ENCODE measurements at regions not wholly inside any gene's neighbourhood (a gene's known extent, or its start where the extent isn't known, plus 50 kb on each side); places are given as distances from the start of the nearest gene placed in this dataset.

DNA sequence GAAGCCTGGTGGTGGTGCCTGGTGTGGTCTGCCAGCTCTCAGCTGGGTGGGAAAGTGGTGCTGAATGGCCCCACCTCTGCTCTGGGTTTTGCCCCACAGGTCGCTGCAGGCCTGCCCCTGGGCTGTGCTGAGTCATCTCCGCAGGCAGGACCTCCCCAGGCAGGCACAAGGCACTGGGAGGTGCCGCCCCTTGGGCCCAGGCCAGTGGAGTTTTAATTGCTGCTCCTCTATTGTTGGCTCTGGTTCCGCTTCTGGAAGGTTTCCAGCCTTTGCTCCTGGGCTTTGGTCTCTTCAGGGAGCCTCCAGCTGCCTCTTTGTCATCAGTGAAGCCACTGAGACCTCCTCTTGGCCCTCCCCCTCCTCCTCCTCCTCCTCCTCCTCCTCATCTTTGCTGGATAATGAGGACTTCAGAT, 180.3 kb upstream of the GRB10 start:
- H3K27ac Mint-ChIP-seq (ENCODE audit: unreplicated experiment): no peak overlapping the region

DNA sequence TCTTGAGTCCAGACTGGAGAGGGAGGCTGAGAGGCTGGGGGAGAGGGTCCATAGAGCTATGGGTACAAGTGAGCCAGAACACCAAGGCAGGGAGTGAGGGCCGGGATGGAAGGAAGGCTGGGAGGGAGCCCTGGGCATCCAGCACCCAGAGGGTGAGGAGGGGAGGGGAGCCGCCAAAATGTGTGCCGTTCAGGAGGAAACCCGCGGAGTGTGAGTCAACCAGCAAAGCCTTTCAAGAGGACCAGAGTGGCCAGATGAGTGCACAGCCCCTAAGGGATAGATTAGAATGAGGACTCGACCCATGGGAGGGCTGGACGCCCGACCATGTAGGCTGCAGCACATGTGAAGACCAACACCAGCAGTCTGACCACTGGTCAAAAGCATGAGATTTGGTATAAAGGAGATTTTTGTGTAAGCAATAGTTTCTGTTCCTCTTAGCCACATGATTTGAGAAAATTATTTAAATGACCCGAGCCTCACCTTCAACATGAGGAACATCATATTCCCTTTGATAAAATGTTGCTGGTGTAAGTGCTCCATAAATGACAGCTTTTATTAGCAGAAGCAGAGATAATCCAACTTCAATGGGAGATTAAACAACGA, 179.7 kb upstream of the GRB10 start:
- Mint-ChIP-seq H3K4me1 (ENCODE audit: low read depth, unreplicated experiment) (peaks cover 48% of the 10 kb centered on the region), H3K27me3 (ENCODE audit: unreplicated experiment) (no peaks in the 10 kb centered on the region), H3K27ac (ENCODE audit: unreplicated experiment) (peak overlapping the region; percentile 42), H3K4me3 (ENCODE audit: low read depth, unreplicated experiment) (no peak overlapping the region), H3K9me3 (ENCODE audit: low read depth, unreplicated experiment) (peaks cover 3% of the 10 kb centered on the region), H3K36me3 (ENCODE audit: insufficient read depth, unreplicated experiment) (no peaks in the 10 kb centered on the region)
- no peak for DNase-seq
- TF ChIP-seq, protein P1, sequence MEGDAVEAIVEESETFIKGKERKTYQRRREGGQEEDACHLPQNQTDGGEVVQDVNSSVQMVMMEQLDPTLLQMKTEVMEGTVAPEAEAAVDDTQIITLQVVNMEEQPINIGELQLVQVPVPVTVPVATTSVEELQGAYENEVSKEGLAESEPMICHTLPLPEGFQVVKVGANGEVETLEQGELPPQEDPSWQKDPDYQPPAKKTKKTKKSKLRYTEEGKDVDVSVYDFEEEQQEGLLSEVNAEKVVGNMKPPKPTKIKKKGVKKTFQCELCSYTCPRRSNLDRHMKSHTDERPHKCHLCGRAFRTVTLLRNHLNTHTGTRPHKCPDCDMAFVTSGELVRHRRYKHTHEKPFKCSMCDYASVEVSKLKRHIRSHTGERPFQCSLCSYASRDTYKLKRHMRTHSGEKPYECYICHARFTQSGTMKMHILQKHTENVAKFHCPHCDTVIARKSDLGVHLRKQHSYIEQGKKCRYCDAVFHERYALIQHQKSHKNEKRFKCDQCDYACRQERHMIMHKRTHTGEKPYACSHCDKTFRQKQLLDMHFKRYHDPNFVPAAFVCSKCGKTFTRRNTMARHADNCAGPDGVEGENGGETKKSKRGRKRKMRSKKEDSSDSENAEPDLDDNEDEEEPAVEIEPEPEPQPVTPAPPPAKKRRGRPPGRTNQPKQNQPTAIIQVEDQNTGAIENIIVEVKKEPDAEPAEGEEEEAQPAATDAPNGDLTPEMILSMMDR (IDR thresholded peaks at IDR 0.05; ENCODE audit: unreplicated experiment): no peak
- intact Hi-C loops (cut with micrococcal nuclease; ENCODE audit: unreplicated experiment): loop anchor here (5.0 to 10.0 kb wide), 3 partner anchors 40 to 170 kb away; no protein-coding TSS in a partner anchor
- no TSS peak for BruUV-seq (replicated peaks)
- CTCF ChIA-PET: no interaction called here

More for the DNA sequence above, 180.3 kb upstream of the GRB10 start:
- Mint-ChIP-seq H3K4me3 (ENCODE audit: low read depth, unreplicated experiment) (no peak overlapping the region), H3K9me3 (ENCODE audit: low read depth, unreplicated experiment) (peaks cover 3% of the 10 kb centered on the region), H3K4me1 (ENCODE audit: low read depth, unreplicated experiment) (peaks cover 42% of the 10 kb centered on the region), H3K27me3 (ENCODE audit: unreplicated experiment) (no peaks in the 10 kb centered on the region), H3K36me3 (ENCODE audit: insufficient read depth, unreplicated experiment) (no peaks in the 10 kb centered on the region)
- intact Hi-C loops (cut with micrococcal nuclease; ENCODE audit: unreplicated experiment): loop anchor here (5.0 to 10.0 kb wide), 3 partner anchors 41 to 171 kb away; no protein-coding TSS in a partner anchor
- TF ChIP-seq, protein P1 (IDR thresholded peaks at IDR 0.05; ENCODE audit: unreplicated experiment): no peak
- CTCF ChIA-PET: interaction anchor here (1.1 kb wide), 1 partner anchor 100 kb away, joined by 15 read pairs; no protein-coding TSS in a partner anchor
- no TSS peak for BruUV-seq (replicated peaks)
- peak; percentile 92 for DNase-seq

DNA sequence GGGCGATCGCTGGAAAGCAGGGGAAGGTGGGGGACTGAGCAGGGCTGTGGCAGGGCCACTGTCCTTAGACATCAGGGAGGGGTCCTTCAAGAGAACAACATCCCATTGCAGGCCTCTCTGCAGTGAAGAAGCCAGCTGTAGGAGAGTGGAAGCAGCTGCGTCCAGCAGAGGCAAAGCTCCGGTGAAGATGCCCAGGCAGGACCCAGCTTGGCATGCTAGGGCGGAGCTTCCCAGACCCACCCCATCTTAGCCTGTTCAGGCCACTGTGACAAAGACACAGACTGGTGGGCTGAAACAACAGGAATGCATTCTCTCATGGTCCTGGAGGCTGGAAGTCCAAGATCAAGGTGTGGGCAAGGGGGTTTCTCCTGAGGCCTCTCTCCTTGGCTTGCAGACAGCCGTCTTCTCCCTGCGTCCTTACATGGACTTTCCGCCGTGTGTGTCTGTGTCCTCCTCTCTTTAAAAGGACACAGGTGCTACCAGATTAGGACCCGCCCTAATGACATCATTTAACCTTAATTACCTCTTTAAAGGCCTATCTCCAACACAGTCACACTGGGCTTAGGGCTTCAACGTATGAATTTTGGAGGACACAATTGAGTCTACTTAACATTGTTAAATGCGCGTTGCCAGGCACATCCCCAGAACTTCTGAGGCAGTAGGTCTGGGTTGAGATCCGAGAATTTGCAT, 178.1 kb upstream of the GRB10 start:
- Mint-ChIP-seq H3K9me3 (ENCODE audit: low read depth, unreplicated experiment) (peaks cover 3% of the 10 kb centered on the region), H3K36me3 (ENCODE audit: insufficient read depth, unreplicated experiment) (no peaks in the 10 kb centered on the region), H3K4me3 (ENCODE audit: low read depth, unreplicated experiment) (no peak overlapping the region), H3K27ac (ENCODE audit: unreplicated experiment) (peak overlapping the region; percentile 48), H3K27me3 (ENCODE audit: unreplicated experiment) (no peaks in the 10 kb centered on the region), H3K4me1 (ENCODE audit: low read depth, unreplicated experiment) (peaks cover 53% of the 10 kb centered on the region)
- TF ChIP-seq, protein P1 (IDR thresholded peaks at IDR 0.05; ENCODE audit: unreplicated experiment): no peak
- intact Hi-C loops (cut with micrococcal nuclease; ENCODE audit: unreplicated experiment): loop anchor here (5.0 to 10.0 kb wide), 3 partner anchors 38 to 168 kb away; no protein-coding TSS in a partner anchor
- CTCF ChIA-PET: interaction anchor here (0.6 kb wide), 1 partner anchor 498 kb away, joined by 3 read pairs; no protein-coding TSS in a partner anchor
- BruUV-seq (replicated peaks): no TSS peak
- DNase-seq: no peak

DNA sequence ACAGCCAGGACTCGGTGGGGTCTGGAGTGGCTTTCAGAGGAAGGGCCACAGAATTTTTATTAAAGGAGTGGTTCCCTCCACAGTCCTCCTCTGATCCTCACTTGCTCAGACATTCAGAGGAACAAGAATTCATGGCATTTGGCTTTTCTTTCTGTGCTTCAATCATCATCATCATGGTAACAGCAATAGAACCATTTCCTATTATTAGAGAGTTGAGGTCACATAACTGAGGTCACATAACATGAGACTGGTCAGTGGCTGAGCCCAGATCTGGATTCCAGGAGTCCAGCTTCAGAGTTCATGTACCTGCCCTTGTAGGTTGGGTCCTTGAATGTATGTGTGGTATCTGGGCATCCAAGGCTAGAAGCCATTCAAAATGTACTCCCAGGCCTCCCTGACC, 177.3 kb upstream of the GRB10 start:
- intact Hi-C loops (cut with micrococcal nuclease; ENCODE audit: unreplicated experiment): loop anchor here (5.0 to 10.0 kb wide), 3 partner anchors 38 to 168 kb away; no protein-coding TSS in a partner anchor
- no peak overlapping the region for H3K4me3 Mint-ChIP-seq (ENCODE audit: low read depth, unreplicated experiment)
- H3K27me3 Mint-ChIP-seq (ENCODE audit: unreplicated experiment): no peaks in the 10 kb centered on the region
- DNase-seq: no peak
- TF ChIP-seq, protein P1 (IDR thresholded peaks at IDR 0.05; ENCODE audit: unreplicated experiment): no peak
- no peaks in the 10 kb centered on the region for H3K36me3 Mint-ChIP-seq (ENCODE audit: insufficient read depth, unreplicated experiment)
- CTCF ChIA-PET: interaction anchor here (0.6 kb wide), 1 partner anchor 497 kb away, joined by 3 read pairs; no protein-coding TSS in a partner anchor
- peak overlapping the region; percentile 48 for H3K27ac Mint-ChIP-seq (ENCODE audit: unreplicated experiment)
- H3K9me3 Mint-ChIP-seq (ENCODE audit: low read depth, unreplicated experiment): peaks cover 3% of the 10 kb centered on the region
- BruUV-seq (replicated peaks): no TSS peak
- peaks cover 53% of the 10 kb centered on the region for H3K4me1 Mint-ChIP-seq (ENCODE audit: low read depth, unreplicated experiment)
